IMR-90 (cell line): ENCODE measurements at regions not wholly inside any gene's neighbourhood (a gene's known extent, or its start where the extent isn't known, plus 50 kb on each side); places are given as distances from the start of the nearest gene placed in this dataset.

Source experiments
- ATAC-seq: fragments of 200-7000 bp; cut with Tn5 transposase; 2 replicates; pipeline ENCODE4 v1.9.1; 2020; ENCODE audit warnings: low read depth, mild to moderate bottlenecking, moderate library complexity
- BruUV-seq: library from RNA; stranded (reverse); fragments of 400-500 nt; replicated peaks from 2 replicates; lab custom pipeline; 2021; lab: Mats Ljungman, UMichigan
- CTCF ChIA-PET: fragments of 300-600 bp; formaldehyde crosslinking; extraction: SDS; loops from one replicate; lab custom pipeline; 2021; ENCODE audit warnings: antibody characterized with exemption; lab: Yijun Ruan, JAX
- POLR2A ChIA-PET: fragments of 300-600 bp; sonication (Branson Sonifier 250); formaldehyde crosslinking; loops from one replicate; lab custom pipeline; 2022; ENCODE audit warnings: antibody characterized with exemption; ENCODE audit not compliant: unreplicated experiment; lab: Charles Lee
- DNase-seq: peaks from one replicate; pipeline ENCODE4 v3.0.0; 2013
- H2AFZ ChIP-seq: replicated peaks from 2 replicates; pipeline ENCODE3; 2013; ENCODE audit warnings: low read length, mild to moderate bottlenecking; ENCODE audit not compliant: poor library complexity
- H2AK5ac ChIP-seq: 2 replicates; pipeline ENCODE4 v1.6.1; 2013; ENCODE audit warnings: low read depth, low read length, inconsistent platforms
- H2AK9ac ChIP-seq: replicated peaks from 2 replicates; pipeline ENCODE3; 2013; ENCODE audit warnings: mild to moderate bottlenecking, low read depth, low read length, moderate library complexity; ENCODE audit not compliant: poor library complexity
- H2BK120ac ChIP-seq: 2 replicates; pipeline ENCODE4 v1.6.1; 2013; ENCODE audit warnings: low read depth, low read length, inconsistent platforms
- H2BK15ac ChIP-seq: 3 replicates; pipeline ENCODE4 v1.6.1; 2013; ENCODE audit warnings: low read depth, low read length, inconsistent platforms
- H2BK20ac ChIP-seq: 2 replicates; pipeline ENCODE4 v1.6.1; 2013; ENCODE audit warnings: low read depth, mild to moderate bottlenecking, inconsistent platforms, low read length, moderate library complexity
- H2BK5ac ChIP-seq: 2 replicates; pipeline ENCODE4 v1.6.1; 2013; ENCODE audit warnings: mild to moderate bottlenecking, low read depth, low read length, inconsistent platforms; ENCODE audit not compliant: poor library complexity, severe bottlenecking
- H3K14ac ChIP-seq: replicated peaks from 2 replicates; pipeline ENCODE4 v1.6.1; 2013; ENCODE audit warnings: low read depth, low read length, inconsistent platforms
- H3K18ac ChIP-seq: 2 replicates; pipeline ENCODE4 v1.6.1; 2013; ENCODE audit warnings: low read depth, low read length, control low read depth
- H3K23ac ChIP-seq: 2 replicates; pipeline ENCODE4 v1.6.1; 2013; ENCODE audit warnings: low read depth, low read length, inconsistent platforms
- H3K27ac ChIP-seq: 2 replicates; pipeline ENCODE4 v1.5.1; 2013; ENCODE audit warnings: mild to moderate bottlenecking, control low read depth, low read length; ENCODE audit not compliant: insufficient read depth
- H3K27me3 ChIP-seq: 2 replicates; pipeline ENCODE4 v1.6.1; 2013; ENCODE audit warnings: low read length; ENCODE audit not compliant: control insufficient read depth, insufficient read depth
- H3K36me3 ChIP-seq: 2 replicates; pipeline ENCODE4 v1.6.1; 2013; ENCODE audit warnings: low read length, mixed read lengths; ENCODE audit not compliant: control insufficient read depth, insufficient read depth
- H3K4ac ChIP-seq: 2 replicates; pipeline ENCODE4 v1.6.1; 2013; ENCODE audit warnings: low read depth, low read length, inconsistent platforms
- H3K4me1 ChIP-seq: 2 replicates; pipeline ENCODE4 v1.6.1; 2013; ENCODE audit warnings: low read length, mixed read lengths; ENCODE audit not compliant: control insufficient read depth, insufficient read depth
- H3K4me2 ChIP-seq: 2 replicates; pipeline ENCODE4 v1.6.1; 2013; ENCODE audit warnings: low read depth, mild to moderate bottlenecking, control low read depth, low read length, moderate library complexity
- H3K4me3 ChIP-seq: 2 replicates; pipeline ENCODE4 v1.5.1; 2013; ENCODE audit warnings: low read depth, mild to moderate bottlenecking, control low read depth, low read length, moderate library complexity; ENCODE audit not compliant: insufficient read depth
- H3K56ac ChIP-seq: 2 replicates; pipeline ENCODE4 v1.6.1; 2013; ENCODE audit warnings: low read length, inconsistent platforms; ENCODE audit not compliant: insufficient read depth; ENCODE audit errors: extremely low read depth
- H3K79me1 ChIP-seq, 2 experiments: 2 replicates each; pipeline ENCODE4 v1.6.1; 2013; ENCODE audit warnings: low read length in 2 of 2, inconsistent platforms in 1 of 2, low read depth in 1 of 2
- H3K9ac ChIP-seq: 2 replicates; pipeline ENCODE4 v1.6.1; 2013; ENCODE audit warnings: low read depth, low read length, control low read depth
- H3K9me1 ChIP-seq: 2 replicates; pipeline ENCODE4 v1.6.1; 2013; ENCODE audit warnings: low read length, inconsistent platforms; ENCODE audit not compliant: insufficient read depth
- H3K9me3 ChIP-seq: 2 replicates; pipeline ENCODE4 v1.6.1; 2013; ENCODE audit warnings: low read length; ENCODE audit not compliant: control insufficient read depth, insufficient read depth
- H4K20me1 ChIP-seq: 2 replicates; pipeline ENCODE4 v1.6.1; 2013; ENCODE audit warnings: low read length, inconsistent platforms; ENCODE audit not compliant: insufficient read depth
- H4K5ac ChIP-seq: 2 replicates; pipeline ENCODE4 v1.6.1; 2013; ENCODE audit warnings: mild to moderate bottlenecking, low read depth, low read length, control low read depth
- H4K8ac ChIP-seq, 2 experiments: 2 replicates each; pipeline ENCODE4 v1.6.1; 2013; ENCODE audit warnings: low read depth in 2 of 2, low read length in 2 of 2, control low read depth in 1 of 2, inconsistent platforms in 1 of 2
- H4K91ac ChIP-seq: 2 replicates; pipeline ENCODE4 v1.6.1; 2013; ENCODE audit warnings: low read depth, low read length, inconsistent platforms; ENCODE audit not compliant: insufficient read depth
- BHLHE40 ChIP-seq: fragments of 150-350 bp; IDR thresholded peaks from 2 replicates; pipeline ENCODE4 v1.6.1; 2016; ENCODE audit warnings: mild to moderate bottlenecking, low read depth, low read length
- CEBPB ChIP-seq: IDR thresholded peaks from 2 replicates; pipeline ENCODE4 v1.6.1; 2012; ENCODE audit warnings: low read depth, low read length, improper control_type of control experiment
- CHD1 ChIP-seq: IDR thresholded peaks from 2 replicates; pipeline ENCODE4 v1.6.1; 2012; ENCODE audit warnings: low read depth, low read length, improper control_type of control experiment
- CTCF ChIP-seq: conservative IDR thresholded peaks from 2 replicates; pipeline ENCODE4 v1.5.1; 2012; ENCODE audit warnings: mild to moderate bottlenecking, low read depth, low read length, improper control_type of control experiment
- FOS ChIP-seq: fragments of 150-350 bp; IDR thresholded peaks from 2 replicates; pipeline ENCODE4 v1.6.1; 2016; ENCODE audit warnings: low read depth, low read length
- MAFK ChIP-seq: IDR thresholded peaks from 2 replicates; pipeline ENCODE4 v1.6.1; 2012; ENCODE audit warnings: low read depth, low read length, improper control_type of control experiment
- MAZ ChIP-seq: IDR thresholded peaks from 2 replicates; pipeline ENCODE4 v1.6.1; 2012; ENCODE audit warnings: low read depth, mild to moderate bottlenecking, low read length, improper control_type of control experiment, moderate library complexity, borderline replicate concordance
- MXI1 ChIP-seq: IDR thresholded peaks from 2 replicates; pipeline ENCODE4 v1.6.1; 2012; ENCODE audit warnings: low read depth, mild to moderate bottlenecking, low read length, moderate library complexity, borderline replicate concordance
- NFE2L2 ChIP-seq: fragments of 150-350 bp; IDR thresholded peaks from 2 replicates; pipeline ENCODE4 v1.6.1; 2016; ENCODE audit warnings: low read depth, mild to moderate bottlenecking, low read length
- POLR2A ChIP-seq: IDR thresholded peaks from 2 replicates; pipeline ENCODE4 v1.6.1; 2012; ENCODE audit warnings: mild to moderate bottlenecking, low read depth, low read length
- RAD21 ChIP-seq: IDR thresholded peaks from 2 replicates; pipeline ENCODE4 v1.6.1; 2012; ENCODE audit warnings: low read length, improper control_type of control experiment
- RCOR1 ChIP-seq: IDR thresholded peaks from 2 replicates; pipeline ENCODE4 v1.6.1; 2012; ENCODE audit warnings: mild to moderate bottlenecking, low read length, improper control_type of control experiment; ENCODE audit not compliant: insufficient replicate concordance
- RFX5 ChIP-seq: IDR thresholded peaks from 2 replicates; pipeline ENCODE4 v1.8.0; 2012; ENCODE audit warnings: low read depth, mild to moderate bottlenecking, low read length, moderate library complexity
- SMC3 ChIP-seq: fragments of 150-350 bp; IDR thresholded peaks from 2 replicates; pipeline ENCODE4 v1.6.1; 2016; ENCODE audit warnings: low read depth, mild to moderate bottlenecking, antibody characterized with exemption, low read length, moderate library complexity
- USF2 ChIP-seq: fragments of 150-350 bp; IDR thresholded peaks from 2 replicates; pipeline ENCODE4 v1.6.1; 2017; ENCODE audit warnings: mild to moderate bottlenecking, antibody characterized with exemption, low read length, low read depth
- WGBS, 2 experiments: methylation state at CpG; one replicate each; pipeline versions ENCODE4 v1.1.5 to v1.1.7; 2013; ENCODE audit warnings: missing lambda C conversion rate in 2 of 2; ENCODE audit not compliant: insufficient read length in 1 of 2; ENCODE audit errors: extremely low coverage in 2 of 2; 5-methylcytosine and 5-hydroxymethylcytosine counted together
- dilution Hi-C: fragments of 300-500 bp; cut with HindIII; formaldehyde crosslinking; loops from one replicate; pipeline ENCODE4 v1.14.3; 2018; ENCODE audit warnings: low sequenced_read_pairs; ENCODE audit not compliant: unreplicated experiment
- in situ Hi-C: fragments of 300-500 bp; cut with MboI; formaldehyde crosslinking; loops from 3 replicates; pipeline ENCODE4 v1.14.3; 2019; ENCODE audit warnings: low sequenced_read_pairs, inconsistent platforms, mixed read lengths
- intact Hi-C: fragments of 100-400 bp; cut with micrococcal nuclease; formaldehyde crosslinking; loops from 2 replicates; pipeline ENCODE4 v1.10.0; 2022
- TF ChIP-seq, protein P1 (sequence below): fragments of 150-350 bp; IDR thresholded peaks from 2 replicates; pipeline ENCODE4 v1.6.1; 2016; ENCODE audit warnings: low read depth, mild to moderate bottlenecking, low read length, moderate library complexity, borderline replicate concordance

- WGBS, 2 experiments = no CpG with 5 or more reads among the region's 3 CpGs
- no peak for DNase-seq
- no peak for ATAC-seq
Measured at GRCh38 chr15:79608066-79608864, 176.1 kb downstream of the MINAR1 start.

More at GRCh38 chr15:79608066-79608864, 176.1 kb downstream of the MINAR1 start:
- in situ Hi-C loops = no loop called here
- H2AFZ ChIP-seq = no peak overlapping the region
- no peak overlapping the region for H3K23ac ChIP-seq
- H3K9me1 ChIP-seq = no peaks in the 10 kb centered on the region
- H2BK15ac ChIP-seq = no peak overlapping the region
- TF ChIP-seq USF2 (no peak), NFE2L2 (no peak), RAD21 (no peak), SMC3 (no peak), BHLHE40 (no peak), MAFK (no peak), CTCF (no peak), MAZ (no peak), RCOR1 (no peak), CEBPB (no peak), POLR2A (no peak), CHD1 (no peak), RFX5 (no peak), FOS (no peak), MXI1 (no peak)
- TF ChIP-seq, protein P1, sequence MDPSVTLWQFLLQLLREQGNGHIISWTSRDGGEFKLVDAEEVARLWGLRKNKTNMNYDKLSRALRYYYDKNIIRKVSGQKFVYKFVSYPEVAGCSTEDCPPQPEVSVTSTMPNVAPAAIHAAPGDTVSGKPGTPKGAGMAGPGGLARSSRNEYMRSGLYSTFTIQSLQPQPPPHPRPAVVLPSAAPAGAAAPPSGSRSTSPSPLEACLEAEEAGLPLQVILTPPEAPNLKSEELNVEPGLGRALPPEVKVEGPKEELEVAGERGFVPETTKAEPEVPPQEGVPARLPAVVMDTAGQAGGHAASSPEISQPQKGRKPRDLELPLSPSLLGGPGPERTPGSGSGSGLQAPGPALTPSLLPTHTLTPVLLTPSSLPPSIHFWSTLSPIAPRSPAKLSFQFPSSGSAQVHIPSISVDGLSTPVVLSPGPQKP = no peak
- H3K4me1 ChIP-seq = no peaks in the 10 kb centered on the region
- intact Hi-C loops = no loop called here
- dilution Hi-C loops = no loop called here
- H3K9me3 ChIP-seq = no peaks in the 10 kb centered on the region
- no TSS peak for BruUV-seq
- no peak overlapping the region for H2BK120ac ChIP-seq
- no peak overlapping the region for H4K5ac ChIP-seq
- H3K4me3 ChIP-seq = no peak overlapping the region
- no peak overlapping the region for H2AK9ac ChIP-seq
- H3K9ac ChIP-seq = no peak overlapping the region
- no peak overlapping the region for H4K91ac ChIP-seq
- H3K56ac ChIP-seq = no peak overlapping the region
- no peak overlapping the region for H3K14ac ChIP-seq
- H3K27ac ChIP-seq = no peak overlapping the region
- ChIA-PET CTCF (interaction anchor here (1.9 kb wide), 1 partner anchor 12 kb away, joined by 6 read pairs; no protein-coding TSS in a partner anchor), POLR2A (no interaction called here)
- no peak overlapping the region for H4K8ac ChIP-seq
- no peak overlapping the region for H2BK20ac ChIP-seq
- H3K18ac ChIP-seq = no peak overlapping the region
- no peaks in the 10 kb centered on the region for H3K79me1 ChIP-seq
- H3K4me2 ChIP-seq = no peak overlapping the region
- no peaks in the 10 kb centered on the region for H4K20me1 ChIP-seq
- no peak overlapping the region for H2AK5ac ChIP-seq
- H3K36me3 ChIP-seq = no peaks in the 10 kb centered on the region
- H3K27me3 ChIP-seq = peaks cover 30% of the 10 kb centered on the region
- no peak overlapping the region for H2BK5ac ChIP-seq
- no peak overlapping the region for H3K4ac ChIP-seq
